CD4-positive, alpha-beta T cell treated with Interleukin-21 for 1 hour (primary cell): ENCODE measurements at regions not wholly inside any gene's neighbourhood (a gene's known extent, or its start where the extent isn't known, plus 50 kb on each side); places are given as distances from the start of the nearest gene placed in this dataset.
A peak's percentile ranks its signal among the peaks of the same experiment; 100 is the strongest.
"Not testable (repeated sequence)": the region's sequence is repeated elsewhere in the genome, so short reads cannot be mapped to it uniquely, and the experiment has no call there.

ENCODE experiments used
- DNase-seq: peaks from one replicate; pipeline ENCODE4 v3.0.0-alpha.2; 2020

DNA sequence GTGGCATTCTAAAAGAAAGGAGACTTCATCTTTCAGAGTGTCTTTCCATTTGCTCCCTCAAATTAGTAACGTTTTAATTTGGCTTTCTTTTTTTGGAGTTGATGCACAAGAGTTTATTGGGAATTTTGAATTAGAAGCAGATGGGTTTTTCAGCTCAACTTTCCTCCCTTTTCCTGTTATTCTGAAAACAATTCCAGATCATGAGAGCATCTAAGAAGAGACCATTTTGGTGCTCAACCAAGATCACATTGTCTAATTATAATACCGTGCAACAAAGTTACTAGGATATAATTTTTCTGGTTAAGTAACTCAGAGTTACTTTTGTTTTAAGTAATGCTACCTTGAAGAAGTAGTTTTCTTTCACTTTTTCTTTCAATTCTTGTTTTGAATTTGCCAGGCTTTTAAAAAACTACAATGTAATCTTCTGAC lies 396.6 kb upstream of the KLF6 start:
- no peak for DNase-seq

GRCh38 chr10:4181081-4181480 lies 396.1 kb upstream of the KLF6 start:
- DNase-seq: no peak

- no peak for DNase-seq
Observed at GRCh38 chr10:4177791-4178190, 392.8 kb upstream of the KLF6 start.

GRCh38 chr10:4176500-4177281 lies 391.7 kb upstream of the KLF6 start:
- DNase-seq: no peak

DNA sequence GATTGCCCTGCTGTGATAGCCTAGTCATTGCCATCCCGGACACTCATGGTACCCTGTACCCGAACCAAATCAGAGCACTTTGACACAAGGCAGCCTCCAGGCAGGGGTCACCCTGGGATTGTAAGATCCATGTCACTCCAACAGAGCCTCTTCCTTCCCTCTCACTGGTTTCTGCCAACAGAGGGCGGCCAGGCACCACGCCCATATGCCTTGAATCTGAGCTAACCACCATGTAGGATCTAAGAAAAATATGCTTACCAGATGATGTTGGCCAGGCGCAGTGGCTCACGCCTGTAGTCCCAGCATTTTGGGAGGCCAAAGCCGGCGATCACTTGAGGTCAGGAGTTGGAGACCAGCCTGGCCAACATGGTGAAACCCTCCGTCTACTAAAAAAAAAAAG lies 389.2 kb upstream of the KLF6 start:
- no peak for DNase-seq

- no peak for DNase-seq
Observed at GRCh38 chr10:4170633-4171314, 385.8 kb upstream of the KLF6 start.

DNA sequence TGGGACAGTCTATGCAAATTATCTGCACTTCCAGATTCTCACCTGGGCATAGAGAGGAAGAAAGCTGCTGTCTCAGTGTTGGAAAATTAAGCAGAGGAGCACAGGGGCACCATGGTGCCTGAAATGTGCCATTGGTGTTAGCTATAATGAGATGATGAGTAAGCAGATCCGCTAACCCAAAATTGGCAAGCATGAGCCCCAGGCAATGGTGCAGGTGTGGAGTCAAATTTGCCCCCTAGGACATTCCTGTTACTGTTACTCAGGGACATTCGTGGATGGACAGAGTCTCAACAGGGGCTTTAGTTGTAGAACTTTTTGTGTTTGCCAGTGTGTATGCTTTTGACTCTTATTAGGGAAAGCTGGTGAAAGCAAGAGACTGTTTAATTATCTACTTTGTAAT lies 385.2 kb upstream of the KLF6 start:
- no peak for DNase-seq

DNA sequence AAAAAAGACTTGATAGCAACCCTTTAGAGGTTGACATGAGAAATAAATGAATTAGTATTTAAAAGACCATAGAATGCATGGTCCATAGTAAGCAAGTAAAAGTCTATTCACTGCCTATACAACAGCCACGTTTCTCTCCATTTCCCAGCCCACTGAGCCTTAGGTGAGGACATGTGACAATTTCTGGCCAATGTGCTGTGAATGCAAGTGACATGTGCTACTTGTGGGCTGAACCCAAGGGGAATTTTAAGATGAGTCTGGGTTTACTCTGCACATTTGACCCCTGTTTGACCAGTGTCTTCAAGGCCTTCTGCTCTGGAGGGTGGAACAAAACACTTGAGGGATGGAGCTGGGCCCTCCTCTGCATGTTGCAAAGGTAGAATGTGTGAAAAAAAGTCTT lies 384.4 kb upstream of the KLF6 start:
- no peak for DNase-seq

GRCh38 chr10:4167216-4167615 lies 382.2 kb upstream of the KLF6 start:
- no peak for DNase-seq

DNA sequence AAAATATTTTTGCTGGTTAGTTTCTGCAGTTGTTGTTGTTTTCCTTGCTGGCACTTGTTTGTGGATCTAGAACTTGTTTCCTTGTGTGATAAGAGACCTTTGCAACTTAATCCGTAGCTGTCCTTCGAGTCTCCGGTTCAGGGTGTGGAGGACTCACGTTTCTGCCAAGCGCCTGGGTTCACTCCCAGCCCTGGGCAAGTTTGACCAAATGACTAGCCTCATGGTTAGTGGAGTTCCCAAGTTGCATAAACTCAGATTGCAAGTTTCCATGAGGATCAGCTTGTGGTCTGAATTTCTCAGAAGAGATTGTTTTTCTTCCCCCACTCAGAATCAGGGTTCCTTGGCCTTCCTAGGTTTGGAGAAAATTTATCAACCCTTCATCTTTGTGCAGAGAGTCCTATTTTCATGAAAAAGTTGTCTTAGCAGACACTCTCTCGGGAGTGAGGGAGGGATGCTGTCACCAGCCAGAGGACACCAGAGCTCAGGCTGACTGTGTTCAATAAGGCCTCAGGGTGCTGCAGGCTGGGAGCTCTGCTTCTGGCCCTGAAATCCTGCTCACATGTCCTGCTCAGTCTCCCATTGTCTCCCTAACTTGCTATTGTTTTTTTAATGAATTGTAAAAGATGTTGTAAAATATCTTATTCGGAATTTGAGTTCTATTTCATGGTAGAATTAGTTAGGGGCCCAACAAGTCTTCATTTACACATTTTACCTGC lies 377.7 kb upstream of the KLF6 start:
- no peak for DNase-seq

DNA sequence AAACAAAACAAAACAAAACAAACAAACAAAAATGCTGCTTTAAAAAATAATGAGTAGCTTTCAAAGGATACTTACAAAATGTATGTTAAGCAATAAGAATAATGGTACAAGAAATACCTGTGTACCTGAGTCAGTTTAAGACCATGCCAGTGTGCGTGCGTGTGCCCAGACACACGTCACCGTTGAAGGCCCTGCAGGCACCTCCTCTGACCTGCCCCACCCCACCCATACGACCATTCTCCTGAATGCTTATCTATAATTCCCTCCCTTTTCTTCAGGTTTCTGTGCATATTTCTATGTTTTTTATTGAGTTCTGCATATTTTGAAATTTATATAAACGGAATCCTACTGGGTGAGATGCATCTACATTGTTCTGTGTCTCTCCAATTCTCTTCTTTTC lies 374.2 kb upstream of the KLF6 start:
- no peak for DNase-seq

DNA sequence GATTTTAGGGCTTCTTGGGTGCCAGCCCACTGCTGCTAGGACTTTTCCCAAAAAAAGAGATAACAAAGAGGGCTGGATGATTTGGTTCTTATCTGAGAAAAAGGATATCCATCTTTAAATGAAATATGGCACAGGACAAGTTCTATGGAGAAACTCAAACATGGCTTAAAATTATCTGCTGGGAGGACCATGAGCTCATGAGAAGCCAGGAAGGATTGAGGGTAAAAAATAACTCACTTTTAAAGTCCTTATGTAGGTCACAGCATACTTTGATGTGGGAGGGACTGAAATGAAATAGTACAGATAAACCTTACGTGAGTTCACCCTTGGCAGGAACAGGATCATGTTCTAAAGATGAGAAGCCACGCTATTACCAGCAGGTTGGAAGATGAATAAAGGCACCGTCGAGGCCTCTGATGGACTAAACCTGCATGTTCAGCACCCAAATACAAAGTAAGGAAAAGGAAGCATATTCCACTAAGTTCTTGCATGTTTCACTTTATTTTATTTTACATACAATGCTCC lies 369.2 kb upstream of the KLF6 start:
- DNase-seq: peak; percentile 50

- no peak for DNase-seq
Observed at GRCh38 chr10:4151466-4151865, 366.5 kb upstream of the KLF6 start.

- DNase-seq: no peak
Observed at GRCh38 chr10:4150676-4151075, 365.7 kb upstream of the KLF6 start.

DNA sequence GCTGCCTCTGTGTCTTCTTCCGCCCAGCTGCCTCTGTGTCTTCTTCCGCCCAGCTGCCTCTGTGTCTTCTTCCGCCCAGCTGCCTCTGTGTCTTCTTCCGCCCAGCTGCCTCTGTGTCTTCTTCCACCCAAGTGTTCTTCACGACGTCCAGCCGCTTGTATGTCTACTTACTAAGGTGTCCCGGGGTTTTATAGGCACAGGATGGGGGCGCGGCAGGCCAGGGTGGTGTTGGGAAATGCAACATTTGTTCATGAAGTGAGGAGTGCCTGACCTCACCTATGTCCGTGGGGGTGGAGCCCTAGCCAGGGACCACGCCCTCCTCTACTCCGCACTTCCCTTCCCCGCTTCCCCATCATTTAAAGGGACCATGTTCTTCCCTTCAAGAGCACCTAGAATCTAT lies 364.5 kb upstream of the KLF6 start:
- not testable (repeated sequence) for DNase-seq

GRCh38 chr10:4147245-4147644 lies 362.2 kb upstream of the KLF6 start:
- no peak for DNase-seq

GRCh38 chr10:4144817-4145216 lies 359.8 kb upstream of the KLF6 start:
- DNase-seq: no peak

DNA sequence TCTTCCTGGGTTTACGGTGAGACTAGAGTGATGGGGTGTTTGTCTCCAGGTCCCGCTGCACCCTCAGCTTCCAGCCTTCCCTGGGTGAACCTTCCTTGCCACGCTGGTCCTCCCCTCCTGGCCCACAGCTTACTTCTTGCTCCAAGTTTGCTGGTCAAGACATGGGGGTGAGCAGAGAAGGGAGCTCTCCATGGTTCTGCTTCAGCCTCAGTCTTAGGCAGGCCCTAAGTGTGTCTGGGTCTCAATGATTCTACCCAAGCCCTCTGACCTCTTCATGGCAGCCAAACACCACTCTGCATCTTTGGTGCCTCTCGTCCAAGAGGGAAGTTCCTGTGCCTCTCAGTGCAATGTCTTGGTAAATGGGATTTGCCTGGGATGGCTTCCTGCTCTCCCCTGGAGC lies 356.5 kb upstream of the KLF6 start:
- DNase-seq: no peak

DNA sequence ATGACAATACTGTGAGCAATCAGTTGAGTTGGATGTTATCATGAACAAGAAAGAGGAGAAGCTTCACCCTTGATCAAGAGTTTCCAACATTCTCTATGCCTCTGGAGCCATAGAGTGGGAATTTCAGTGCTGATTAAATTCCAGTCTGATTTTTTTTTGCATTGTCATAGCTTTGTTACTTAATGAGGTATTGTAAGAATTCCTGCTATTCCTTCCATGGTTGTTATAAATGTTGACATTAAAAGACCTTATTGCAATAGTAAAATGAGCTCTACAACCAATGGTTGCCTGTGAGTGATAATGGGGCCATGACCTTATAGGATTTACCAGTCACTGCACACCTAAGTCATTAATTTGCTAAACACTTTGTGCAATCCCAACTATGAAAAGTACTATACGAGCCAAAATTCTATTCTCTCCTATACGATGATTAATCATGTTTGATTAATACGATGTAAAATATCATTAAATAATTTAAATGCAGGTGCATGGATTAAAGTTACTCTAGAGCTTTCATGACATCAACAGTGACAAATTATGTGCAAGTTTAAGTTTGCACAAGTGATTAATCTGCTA lies 353.2 kb upstream of the KLF6 start:
- no peak for DNase-seq

- no peak for DNase-seq
Observed at GRCh38 chr10:4137299-4137698, 352.3 kb upstream of the KLF6 start.

- DNase-seq: no peak
Observed at GRCh38 chr10:4136121-4136520, 351.1 kb upstream of the KLF6 start.

GRCh38 chr10:4132216-4132556 lies 347.2 kb upstream of the KLF6 start:
- DNase-seq: no peak

- peak; percentile 84 for DNase-seq
Observed at GRCh38 chr10:4131407-4132215, 346.6 kb upstream of the KLF6 start.
